Common myeloid progenitor, CD34-positive (primary cell): ENCODE measurements at regions not wholly inside any gene's neighbourhood (a gene's known extent, or its start where the extent isn't known, plus 50 kb on each side); places are given as distances from the start of the nearest gene placed in this dataset.

ENCODE experiments used
- CTCF ChIA-PET: fragments of 350-600 bp; sonication (Branson Sonifier 250); formaldehyde crosslinking; loops from one replicate; lab custom pipeline; 2021; ENCODE audit warnings: antibody characterized with exemption; lab: Charles Lee
- POLR2A ChIA-PET: fragments of 350-600 bp; sonication (Branson Sonifier 250); formaldehyde crosslinking; loops from one replicate; lab custom pipeline; 2021; ENCODE audit warnings: antibody characterized with exemption; lab: Charles Lee
- DNase-seq, 3 donors: peaks; one replicate each; pipeline versions ENCODE4 v3.0.0 to v3.0.0-alpha.2; 2013
- H3K27ac ChIP-seq, 2 experiments: 1 replicate in 1 of 2; 2 replicates in 1 of 2; pipeline ENCODE4 v1.7.0; 2013; ENCODE audit warnings: inconsistent platforms in 2 of 2, low read length in 2 of 2, mild to moderate bottlenecking in 2 of 2, low read depth in 1 of 2, moderate library complexity in 1 of 2; ENCODE audit not compliant: severe bottlenecking in 2 of 2, insufficient read depth in 1 of 2, poor library complexity in 1 of 2
- H3K27me3 ChIP-seq, 5 experiments: replicated peaks in 2 of 5; 1 replicate in 3 of 5; 2 replicates in 2 of 5; pipeline versions ENCODE4 v1.6.1 to v1.7.0; 2013; ENCODE audit warnings: low read length in 4 of 5, mild to moderate bottlenecking in 2 of 5, moderate library complexity in 2 of 5, inconsistent platforms in 1 of 5; ENCODE audit not compliant: insufficient read depth in 5 of 5, control insufficient read depth in 4 of 5
- H3K36me3 ChIP-seq, 4 experiments: 1 replicate in 2 of 4; 2 replicates in 2 of 4; pipeline versions ENCODE4 v1.6.1 to v1.7.0; 2013; ENCODE audit warnings: low read length in 3 of 4, control low read depth in 1 of 4, mild to moderate bottlenecking in 1 of 4; ENCODE audit not compliant: control insufficient read depth in 4 of 4, insufficient read depth in 4 of 4
- H3K4me1 ChIP-seq, 4 experiments: 1 replicate in 3 of 4; 2 replicates in 1 of 4; pipeline versions ENCODE4 v1.6.1 to v1.7.1; 2013; ENCODE audit warnings: low read length in 3 of 4, mild to moderate bottlenecking in 3 of 4, control low read depth in 1 of 4, inconsistent platforms in 1 of 4, moderate library complexity in 1 of 4; ENCODE audit not compliant: control insufficient read depth in 4 of 4, insufficient read depth in 4 of 4; ENCODE audit errors: control extremely low read depth in 1 of 4
- H3K4me3 ChIP-seq, 7 experiments: 1 replicate in 4 of 7; 2 replicates in 3 of 7; pipeline versions ENCODE4 v1.5.1 to v1.7.0; 2013; ENCODE audit warnings: mild to moderate bottlenecking in 7 of 7, low read length in 6 of 7, moderate library complexity in 6 of 7, inconsistent platforms in 2 of 7, low read depth in 2 of 7, control low read depth in 1 of 7; ENCODE audit not compliant: insufficient read depth in 4 of 7, control insufficient read depth in 1 of 7; ENCODE audit errors: extremely low read depth in 1 of 7
- H3K9me3 ChIP-seq, 5 experiments: 1 replicate in 4 of 5; 2 replicates in 1 of 5; pipeline versions ENCODE4 v1.6.1 to v1.7.1; 2013; ENCODE audit warnings: low read length in 4 of 5, mild to moderate bottlenecking in 2 of 5, inconsistent platforms in 1 of 5, low read depth in 1 of 5, moderate library complexity in 1 of 5; ENCODE audit not compliant: control insufficient read depth in 4 of 5, insufficient read depth in 2 of 5; ENCODE audit errors: control extremely low read depth in 1 of 5
- WGBS: methylation state at CpG from one replicate; pipeline ENCODE4 v1.1.5; 2013; ENCODE audit not compliant: insufficient coverage; 5-methylcytosine and 5-hydroxymethylcytosine counted together

DNA sequence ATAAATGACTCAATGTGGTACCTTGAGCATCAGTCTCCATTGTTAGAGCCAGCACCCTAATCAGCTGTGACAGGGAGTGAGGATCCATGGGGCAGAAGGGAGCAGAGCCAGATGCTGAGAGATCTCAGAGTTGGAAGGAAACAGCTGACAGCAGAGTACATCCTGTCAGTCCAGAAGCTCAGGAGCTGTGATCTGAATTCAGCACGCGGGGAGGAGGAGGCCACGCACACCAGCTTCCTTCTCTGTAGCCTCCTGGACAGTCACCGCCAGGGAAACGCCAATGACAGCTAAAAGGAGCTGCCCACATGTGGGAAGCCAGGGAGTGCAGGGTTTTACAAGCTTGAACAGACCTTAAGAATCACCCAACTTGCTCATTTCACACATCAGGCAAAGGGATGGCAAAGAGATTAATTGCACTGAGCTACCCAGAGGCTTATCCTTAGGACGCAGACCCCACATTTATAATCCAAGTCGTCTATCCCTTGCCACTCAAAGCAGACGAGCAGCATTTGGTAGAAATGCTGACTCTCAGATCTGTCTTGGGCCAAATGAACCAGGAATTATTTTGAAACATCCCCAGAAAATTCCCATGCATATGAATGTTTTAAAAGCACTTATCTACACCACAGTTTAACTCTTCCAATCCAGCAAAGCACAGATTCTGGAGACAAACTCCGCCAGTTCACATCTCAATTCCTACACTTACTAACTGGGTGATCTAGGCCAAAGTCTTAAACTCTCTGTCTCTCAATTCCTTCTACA is 322.6 kb upstream of the TMTC1 start:
- WGBS: 27% methylated on average over 6 of the region's 9 CpGs
- no peak overlapping the region for H3K4me3 ChIP-seq
- H3K36me3 ChIP-seq: no peaks in the 10 kb centered on the region
- peaks cover 0 to 2% (median 0%) of the 10 kb centered on the region in 4 experiments for H3K4me1 ChIP-seq
- ChIA-PET POLR2A (no interaction called here), CTCF (no interaction called here)
- H3K27me3 ChIP-seq: no peaks in the 10 kb centered on the region
- no peaks in the 10 kb centered on the region for H3K9me3 ChIP-seq
- DNase-seq: no peak
- H3K27ac ChIP-seq: no peak overlapping the region

DNA sequence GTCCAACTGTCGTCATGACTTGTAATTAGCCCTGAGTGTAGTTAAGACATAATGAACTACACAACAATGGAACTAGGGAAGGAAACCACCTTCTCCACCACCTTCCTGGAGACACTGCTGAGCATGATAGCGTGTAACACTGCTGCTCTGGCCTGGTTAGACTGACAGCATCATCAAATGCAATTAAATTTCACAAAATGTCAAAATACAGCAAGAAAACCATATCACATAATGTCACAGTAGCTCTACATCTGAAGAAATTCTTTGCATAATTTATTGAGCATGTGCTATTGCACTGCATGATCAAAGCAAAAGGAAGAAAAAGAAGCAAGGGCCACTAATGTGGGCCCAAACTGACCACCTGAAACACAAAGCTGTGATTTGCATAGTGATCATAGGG is 321.8 kb upstream of the TMTC1 start:
- ChIA-PET CTCF (interaction anchor here (0.6 kb wide), 1 partner anchor 424 kb away, joined by 3 read pairs; no protein-coding TSS in a partner anchor), POLR2A (no interaction called here)
- 50% methylated on average over 1 of the region's 2 CpGs for WGBS

DNA sequence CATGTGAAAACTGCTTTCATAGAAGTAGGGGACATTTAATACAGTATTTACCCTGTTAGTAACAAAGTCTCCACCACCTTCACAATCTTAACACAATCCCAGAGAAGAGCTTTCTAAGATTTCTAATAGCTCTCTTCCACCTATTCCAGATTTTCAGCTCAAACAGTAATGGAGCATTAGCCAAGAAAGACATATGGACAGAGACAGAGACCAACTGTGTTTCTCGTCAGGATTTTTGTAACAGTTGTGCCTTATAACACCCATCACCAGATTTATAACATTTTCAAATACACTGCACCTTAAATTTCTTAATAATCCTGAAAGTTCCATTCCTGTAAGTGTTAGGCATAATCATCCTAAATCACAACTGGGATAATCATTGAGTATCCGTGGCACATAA is 321.2 kb upstream of the TMTC1 start:
- no peak for DNase-seq
- no peaks in the 10 kb centered on the region for H3K36me3 ChIP-seq
- H3K9me3 ChIP-seq: no peaks in the 10 kb centered on the region
- peaks cover 0 to 2% (median 0%) of the 10 kb centered on the region in 4 experiments for H3K4me1 ChIP-seq
- ChIA-PET CTCF (no interaction called here), POLR2A (no interaction called here)
- H3K4me3 ChIP-seq: no peak overlapping the region
- H3K27ac ChIP-seq: no peak overlapping the region
- WGBS: 90% methylated on average over 1 of the region's 2 CpGs
- no peaks in the 10 kb centered on the region for H3K27me3 ChIP-seq

More for the DNA sequence above, 321.8 kb upstream of the TMTC1 start:
- Histone ChIP-seq H3K4me1 (peaks cover 0 to 2% (median 0%) of the 10 kb centered on the region in 4 experiments), H3K36me3 (no peaks in the 10 kb centered on the region), H3K27ac (no peak overlapping the region), H3K27me3 (no peaks in the 10 kb centered on the region), H3K9me3 (no peaks in the 10 kb centered on the region), H3K4me3 (no peak overlapping the region)
- DNase-seq: no peak

GRCh38 chr12:30100741-30101140 is 317.0 kb upstream of the TMTC1 start:
- no CpG with 5 or more reads among the region's 1 CpG for WGBS
- no peaks in the 10 kb centered on the region for H3K27me3 ChIP-seq
- no peak for DNase-seq
- ChIA-PET POLR2A (no interaction called here), CTCF (no interaction called here)
- no peaks in the 10 kb centered on the region for H3K4me1 ChIP-seq
- no peak overlapping the region for H3K4me3 ChIP-seq
- H3K27ac ChIP-seq: no peak overlapping the region
- H3K36me3 ChIP-seq: no peaks in the 10 kb centered on the region
- H3K9me3 ChIP-seq: no peaks in the 10 kb centered on the region

DNA sequence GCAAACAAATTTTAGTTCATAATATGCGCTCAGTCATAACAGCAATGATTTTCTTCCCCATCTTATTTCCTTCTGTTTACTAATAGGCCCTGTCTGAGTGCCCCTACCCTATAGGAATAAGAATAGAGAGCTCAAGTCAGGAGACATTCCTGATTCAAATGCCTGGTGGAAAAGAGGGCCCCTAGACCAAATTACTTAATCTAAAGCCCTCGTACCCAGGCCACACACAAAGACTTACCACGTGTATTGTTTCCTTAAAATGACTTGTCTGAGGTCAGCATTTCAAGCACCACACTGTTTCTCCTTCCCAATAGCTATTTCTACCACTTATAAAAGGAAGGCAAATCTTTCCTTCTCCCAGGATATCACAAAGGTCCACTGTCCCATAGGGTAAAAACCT is 314.9 kb upstream of the TMTC1 start:
- 0% methylated on average over 1 of the region's 3 CpGs for WGBS
- Histone ChIP-seq H3K27me3 (no peaks in the 10 kb centered on the region), H3K9me3 (no peaks in the 10 kb centered on the region), H3K4me3 (no peak overlapping the region), H3K27ac (no peak overlapping the region), H3K36me3 (no peaks in the 10 kb centered on the region), H3K4me1 (no peaks in the 10 kb centered on the region)
- no peak for DNase-seq
- ChIA-PET CTCF (no interaction called here), POLR2A (no interaction called here)

GRCh38 chr12:30095511-30095910 is 311.8 kb upstream of the TMTC1 start:
- 95% methylated on average over 4 of the region's 6 CpGs for WGBS
- POLR2A ChIA-PET: no interaction called here

GRCh38 chr12:30092983-30093617 is 309.4 kb upstream of the TMTC1 start:
- Histone ChIP-seq H3K4me3 (no peak overlapping the region), H3K9me3 (no peaks in the 10 kb centered on the region), H3K36me3 (no peaks in the 10 kb centered on the region), H3K4me1 (no peaks in the 10 kb centered on the region), H3K27ac (no peak overlapping the region), H3K27me3 (no peaks in the 10 kb centered on the region)
- WGBS: 100% methylated on average over 1 of the region's 4 CpGs
- no peak for DNase-seq
- ChIA-PET POLR2A (no interaction called here), CTCF (no interaction called here)

More at GRCh38 chr12:30095511-30095910, 311.8 kb upstream of the TMTC1 start:
- no peak for DNase-seq
- Histone ChIP-seq H3K27me3 (no peaks in the 10 kb centered on the region), H3K27ac (no peak overlapping the region), H3K36me3 (no peaks in the 10 kb centered on the region), H3K4me3 (no peak overlapping the region), H3K4me1 (no peaks in the 10 kb centered on the region), H3K9me3 (no peaks in the 10 kb centered on the region)
- CTCF ChIA-PET: no interaction called here
